Esophagus muscularis mucosa (tissue), 4 donors: ENCODE measurements at regions not wholly inside any gene's neighbourhood (a gene's known extent, or its start where the extent isn't known, plus 50 kb on each side); places are given as distances from the start of the nearest gene placed in this dataset.
"Not testable (repeated sequence)": the region's sequence is repeated elsewhere in the genome, so short reads cannot be mapped to it uniquely, and the experiment has no call there.

Experiments used
- DNase-seq: peaks from one replicate; pipeline ENCODE4 v3.0.0-alpha.2; 2017; ENCODE audit errors: extremely low spot score
- H3K27ac ChIP-seq, 4 donors: fragments of 200-600 bp; sonication (generic); replicated peaks in 1 of 4; 1 replicate in 3 of 4; 2 replicates in 1 of 4; pipeline ENCODE4 v1.5.1; 2016 to 2019; ENCODE audit warnings: mild to moderate bottlenecking in 1 of 4
- H3K27me3 ChIP-seq, 4 donors: fragments of 200-600 bp; sonication (generic); one replicate each; pipeline versions ENCODE4 v1.5.1 to v1.6.0; 2016 to 2019
- H3K36me3 ChIP-seq, 4 donors: fragments of 200-600 bp; sonication (generic); one replicate each; pipeline ENCODE4 v1.5.1; 2016 to 2019
- H3K4me1 ChIP-seq, 4 donors: fragments of 200-600 bp; sonication (generic); one replicate each; pipeline ENCODE4 v1.5.1; 2016 to 2019
- H3K4me3 ChIP-seq, 4 donors: fragments of 200-600 bp; sonication (generic); 1 replicate in 2 of 4; 2 replicates in 2 of 4; pipeline ENCODE4 v1.5.1; 2016 to 2019; ENCODE audit warnings: mild to moderate bottlenecking in 4 of 4, moderate library complexity in 1 of 4
- H3K9me3 ChIP-seq, 4 donors: fragments of 200-600 bp; sonication (generic); 1 replicate in 3 of 4; 2 replicates in 1 of 4; pipeline ENCODE4 v1.5.1; 2016 to 2019
- EP300 ChIP-seq: sonication (generic); formaldehyde crosslinking; IDR thresholded peaks from one replicate; pipeline ENCODE4 v1.6.1; 2017; ENCODE audit warnings: antibody characterized with exemption
- POLR2A ChIP-seq: fragments of 450-650 bp; IDR thresholded peaks from one replicate; pipeline ENCODE4 v1.6.1; 2017; ENCODE audit warnings: antibody characterized with exemption, moderate library complexity, mild to moderate bottlenecking, low read depth
- POLR2AphosphoS5 ChIP-seq, 2 donors: sonication (generic); formaldehyde crosslinking; IDR thresholded peaks; one replicate each; pipeline ENCODE4 v1.6.1; 2017; ENCODE audit warnings: antibody characterized with exemption in 2 of 2
- WGBS: methylation state at CpG from one replicate; pipeline ENCODE4 v1.1.5; 2018; 5-methylcytosine and 5-hydroxymethylcytosine counted together
- intact Hi-C: fragments of 100-400 bp; cut with DNase I; formaldehyde crosslinking; loops from one replicate; pipeline ENCODE4 v1.15.1; 2023
- TF ChIP-seq, protein P1 (sequence below), 3 experiments: fragments of 200-600 bp in 2 of 3; fragments of 450-650 bp in 1 of 3; sonication (generic) in 2 of 3; IDR thresholded peaks; one replicate each; pipeline ENCODE4 v1.5.1; 2017 to 2019; ENCODE audit warnings: antibody characterized with exemption in 3 of 3, mild to moderate bottlenecking in 2 of 3, moderate library complexity in 1 of 3

DNA sequence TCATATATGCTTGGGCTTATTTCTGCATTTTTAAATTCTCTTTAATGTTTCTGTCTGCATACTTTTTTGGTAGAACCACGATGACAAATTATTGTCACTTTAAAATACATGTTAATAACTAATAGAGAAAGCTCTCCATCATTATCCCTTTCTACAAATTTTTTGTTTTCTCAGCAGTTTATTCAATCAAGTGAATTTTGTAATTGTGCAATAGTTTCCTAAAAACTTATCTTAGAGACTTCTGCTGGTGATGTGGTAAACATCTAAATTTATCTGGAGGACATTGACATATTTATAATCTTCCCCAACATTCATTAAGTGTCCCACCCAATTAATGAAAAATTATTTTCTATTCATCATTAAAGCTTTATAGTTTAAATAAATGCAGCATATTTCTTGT, 215.3 kb downstream of the MEX3B start:
- no peaks in the 10 kb centered on the region for H3K36me3 ChIP-seq
- no peak overlapping the region for H3K4me3 ChIP-seq
- H3K9me3 ChIP-seq, result no peaks in the 10 kb centered on the region
- no peaks in the 10 kb centered on the region for H3K4me1 ChIP-seq
- no peak for TF ChIP-seq POLR2AphosphoS5 (IDR thresholded peaks at IDR 0.05)
- no peak overlapping the region for H3K27ac ChIP-seq
- 90% methylated on average over 1 of the region's 1 CpG for WGBS
- no peak for DNase-seq
- H3K27me3 ChIP-seq, result no peaks in the 10 kb centered on the region
- intact Hi-C loops, result no loop called here

DNA sequence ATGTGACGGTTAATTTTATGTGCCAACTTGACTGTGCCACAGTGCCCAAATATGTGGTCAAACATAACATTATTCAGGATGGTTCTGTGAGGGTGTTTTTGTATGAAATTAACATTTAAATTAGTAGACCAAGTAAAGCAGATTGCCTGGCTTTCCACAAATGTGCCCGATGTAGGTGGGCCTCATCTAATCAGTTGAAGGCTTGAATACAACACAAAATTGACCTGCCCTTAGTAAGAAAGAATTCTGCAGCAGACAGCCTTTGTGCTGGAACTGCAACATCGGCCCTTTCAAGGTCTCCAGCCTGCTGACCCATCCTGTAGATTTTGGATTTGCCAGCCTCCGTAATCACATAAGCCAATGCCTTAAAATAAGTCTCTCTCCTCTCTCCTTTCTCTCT, 215.9 kb downstream of the MEX3B start:
- no peaks in the 10 kb centered on the region for H3K9me3 ChIP-seq
- TF ChIP-seq POLR2A (no peak), POLR2AphosphoS5 (IDR thresholded peaks at IDR 0.05) (no peak), EP300 (no peak)
- TF ChIP-seq, protein P1, sequence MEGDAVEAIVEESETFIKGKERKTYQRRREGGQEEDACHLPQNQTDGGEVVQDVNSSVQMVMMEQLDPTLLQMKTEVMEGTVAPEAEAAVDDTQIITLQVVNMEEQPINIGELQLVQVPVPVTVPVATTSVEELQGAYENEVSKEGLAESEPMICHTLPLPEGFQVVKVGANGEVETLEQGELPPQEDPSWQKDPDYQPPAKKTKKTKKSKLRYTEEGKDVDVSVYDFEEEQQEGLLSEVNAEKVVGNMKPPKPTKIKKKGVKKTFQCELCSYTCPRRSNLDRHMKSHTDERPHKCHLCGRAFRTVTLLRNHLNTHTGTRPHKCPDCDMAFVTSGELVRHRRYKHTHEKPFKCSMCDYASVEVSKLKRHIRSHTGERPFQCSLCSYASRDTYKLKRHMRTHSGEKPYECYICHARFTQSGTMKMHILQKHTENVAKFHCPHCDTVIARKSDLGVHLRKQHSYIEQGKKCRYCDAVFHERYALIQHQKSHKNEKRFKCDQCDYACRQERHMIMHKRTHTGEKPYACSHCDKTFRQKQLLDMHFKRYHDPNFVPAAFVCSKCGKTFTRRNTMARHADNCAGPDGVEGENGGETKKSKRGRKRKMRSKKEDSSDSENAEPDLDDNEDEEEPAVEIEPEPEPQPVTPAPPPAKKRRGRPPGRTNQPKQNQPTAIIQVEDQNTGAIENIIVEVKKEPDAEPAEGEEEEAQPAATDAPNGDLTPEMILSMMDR (IDR thresholded peaks at IDR 0.05), result no peak
- DNase-seq, result peak; percentile 19
- 94% methylated on average over 4 of the region's 4 CpGs for WGBS
- no peak overlapping the region for H3K27ac ChIP-seq
- H3K4me1 ChIP-seq, result no peaks in the 10 kb centered on the region
- intact Hi-C loops, result no loop called here
- no peaks in the 10 kb centered on the region for H3K27me3 ChIP-seq
- H3K36me3 ChIP-seq, result no peaks in the 10 kb centered on the region
- H3K4me3 ChIP-seq, result no peak overlapping the region

- H3K27ac ChIP-seq, result no peak overlapping the region
- H3K4me3 ChIP-seq, result no peak overlapping the region
- no peaks in the 10 kb centered on the region for H3K36me3 ChIP-seq
- H3K4me1 ChIP-seq, result no peaks in the 10 kb centered on the region
- no peaks in the 10 kb centered on the region for H3K27me3 ChIP-seq
- TF ChIP-seq, protein P1 (IDR thresholded peaks at IDR 0.05), result no peak
- TF ChIP-seq POLR2AphosphoS5 (IDR thresholded peaks at IDR 0.05) (no peak), EP300 (no peak), POLR2A (no peak)
- peak; percentile 17 for DNase-seq
- intact Hi-C loops, result no loop called here
- H3K9me3 ChIP-seq, result no peaks in the 10 kb centered on the region
Measured at GRCh38 chr15:81828135-81828534, 217.7 kb downstream of the MEX3B start.

- H3K36me3 ChIP-seq, result no peaks in the 10 kb centered on the region
- intact Hi-C loops, result no loop called here
- no peak for TF ChIP-seq EP300
- TF ChIP-seq POLR2AphosphoS5 (IDR thresholded peaks at IDR 0.05), result no peak
- TF ChIP-seq POLR2A, result no peak
- TF ChIP-seq, protein P1 (IDR thresholded peaks at IDR 0.05), result no peak
- H3K4me3 ChIP-seq, result no peak overlapping the region
- no peaks in the 10 kb centered on the region for H3K4me1 ChIP-seq
- no peaks in the 10 kb centered on the region for H3K9me3 ChIP-seq
- WGBS, result 66% methylated on average over 2 of the region's 2 CpGs
- H3K27ac ChIP-seq, result no peak overlapping the region
- H3K27me3 ChIP-seq, result no peaks in the 10 kb centered on the region
- no peak for DNase-seq
Measured at GRCh38 chr15:81825136-81825535, 220.7 kb downstream of the MEX3B start.

DNA sequence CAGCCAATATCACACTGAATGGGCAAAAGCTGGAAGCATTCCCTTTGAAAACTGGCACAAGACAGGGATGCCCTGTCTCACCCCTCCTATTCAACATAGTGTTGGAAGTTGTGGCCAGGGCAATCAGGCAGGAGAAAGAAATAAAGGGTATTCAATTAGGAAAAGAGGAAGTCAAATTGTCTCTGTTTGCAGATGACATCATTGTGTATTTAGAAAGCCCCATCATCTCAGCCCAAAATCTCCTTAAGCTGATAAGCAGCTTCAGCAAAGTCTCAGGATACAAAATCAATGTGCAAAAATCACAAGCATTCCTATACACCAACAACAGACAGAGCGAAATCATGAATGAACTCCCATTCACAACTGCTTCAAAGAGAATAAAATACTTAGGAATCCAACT, 223.2 kb downstream of the MEX3B start:
- H3K4me3 ChIP-seq, H3K4me1 ChIP-seq, intact Hi-C loops, H3K36me3 ChIP-seq, H3K9me3 ChIP-seq, H3K27ac ChIP-seq, H3K27me3 ChIP-seq, DNase-seq: not testable (repeated sequence)
- WGBS, result 100% methylated on average over 1 of the region's 1 CpG

- 96% methylated on average over 5 of the region's 5 CpGs for WGBS
- Histone ChIP-seq H3K27ac (no peak overlapping the region), H3K9me3 (no peaks in the 10 kb centered on the region), H3K4me3 (no peak overlapping the region), H3K27me3 (no peaks in the 10 kb centered on the region), H3K4me1 (no peaks in the 10 kb centered on the region), H3K36me3 (no peaks in the 10 kb centered on the region)
- peak; percentile 34 for DNase-seq
- intact Hi-C loops, result no loop called here
- TF ChIP-seq POLR2AphosphoS5 (IDR thresholded peaks at IDR 0.05) (no peak), EP300 (no peak), POLR2A (no peak)
- TF ChIP-seq, protein P1 (IDR thresholded peaks at IDR 0.05), result no peak
Measured at GRCh38 chr15:81819924-81820635, 225.7 kb downstream of the MEX3B start.
